Loucy (cell line): ENCODE measurements at regions not wholly inside any gene's neighbourhood (a gene's known extent, or its start where the extent isn't known, plus 50 kb on each side); places are given as distances from the start of the nearest gene placed in this dataset.

Experiments used
- H2AFZ ChIP-seq: fragments of 200-600 bp; sonication (generic); 2 replicates; pipeline ENCODE4 v1.6.0; 2016; ENCODE audit warnings: antibody characterized with exemption, mild to moderate bottlenecking, low read length, moderate library complexity
- H3F3A ChIP-seq: fragments of 200-600 bp; 2 replicates; pipeline ENCODE4 v1.6.0; 2016; ENCODE audit warnings: antibody characterized with exemption, low read depth, mild to moderate bottlenecking
- H3K27me3 ChIP-seq: fragments of 200-600 bp; sonication (generic); 2 replicates; pipeline ENCODE4 v1.6.1; 2014; ENCODE audit warnings: low read length, mild to moderate bottlenecking; ENCODE audit not compliant: insufficient read depth, poor library complexity, severe bottlenecking
- H3K36me3 ChIP-seq: fragments of 200-600 bp; sonication (generic); 2 replicates; pipeline ENCODE4 v1.6.1; 2016; ENCODE audit warnings: low read length; ENCODE audit not compliant: insufficient read depth
- H3K4me1 ChIP-seq: fragments of 200-600 bp; sonication (generic); 2 replicates; pipeline ENCODE4 v1.5.1; 2014; ENCODE audit warnings: low read length, mild to moderate bottlenecking; ENCODE audit not compliant: insufficient read depth, poor library complexity, severe bottlenecking
- H3K4me2 ChIP-seq: fragments of 200-600 bp; sonication (generic); 2 replicates; pipeline ENCODE4 v1.6.0; 2014; ENCODE audit warnings: antibody characterized with exemption, low read length, low read depth, mild to moderate bottlenecking; ENCODE audit not compliant: poor library complexity, severe bottlenecking
- H3K4me3 ChIP-seq: fragments of 200-600 bp; sonication (generic); 2 replicates; pipeline ENCODE4 v1.5.1; 2014; ENCODE audit warnings: low read length, mild to moderate bottlenecking, mixed read lengths; ENCODE audit not compliant: poor library complexity, severe bottlenecking
- H3K79me2 ChIP-seq: fragments of 200-600 bp; sonication (generic); 2 replicates; pipeline ENCODE4 v1.6.1; 2014; ENCODE audit warnings: low read length; ENCODE audit not compliant: insufficient read depth
- H3K9ac ChIP-seq: fragments of 200-600 bp; sonication (generic); 2 replicates; pipeline ENCODE4 v1.6.0; 2014; ENCODE audit warnings: mild to moderate bottlenecking, low read depth, low read length, moderate library complexity; ENCODE audit not compliant: poor library complexity, severe bottlenecking
- H3K9me2 ChIP-seq: fragments of 200-600 bp; sonication (generic); replicated peaks from 2 replicates; pipeline ENCODE4 v1.6.1; 2016; ENCODE audit warnings: low read depth, low read length, mixed read lengths
- H3K9me3 ChIP-seq: fragments of 200-600 bp; sonication (generic); 2 replicates; pipeline ENCODE4 v1.6.1; 2014; ENCODE audit warnings: mild to moderate bottlenecking, antibody characterized with exemption, low read length, low read depth; ENCODE audit not compliant: insufficient read depth
- H4K20me1 ChIP-seq: fragments of 200-600 bp; sonication (generic); 2 replicates; pipeline ENCODE4 v1.6.0; 2014; ENCODE audit warnings: antibody characterized with exemption, low read length, mild to moderate bottlenecking; ENCODE audit not compliant: insufficient read depth, poor library complexity, severe bottlenecking
- EZH2phosphoT487 ChIP-seq: fragments of 200-600 bp; IDR thresholded peaks from 2 replicates; pipeline ENCODE4 v1.6.1; 2018; ENCODE audit warnings: antibody characterized with exemption, mild to moderate bottlenecking, moderate library complexity, borderline replicate concordance
- TF ChIP-seq, protein P1 (sequence below): fragments of 200-600 bp; sonication (generic); conservative IDR thresholded peaks from 2 replicates; pipeline ENCODE4 v1.5.1; 2014; ENCODE audit warnings: mild to moderate bottlenecking, antibody characterized with exemption, low read length

DNA sequence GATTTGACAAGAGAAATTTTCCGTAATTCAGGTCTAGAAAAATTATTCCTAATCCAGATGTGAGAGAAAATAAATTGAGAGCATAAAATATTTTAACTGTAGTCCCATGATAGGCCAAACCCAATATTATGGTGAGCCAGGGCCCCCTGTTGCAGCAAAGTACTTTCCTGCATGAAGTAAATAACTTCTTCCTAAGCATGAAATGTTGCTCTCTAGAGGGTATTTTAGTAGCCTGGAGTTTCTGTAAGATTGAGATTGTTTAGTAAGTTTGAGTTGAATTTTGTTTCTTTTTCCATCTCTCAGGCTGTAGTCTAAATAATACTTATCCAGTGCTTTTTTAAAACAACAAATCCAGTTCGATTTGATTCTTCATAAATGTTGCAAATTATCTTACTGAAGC lies 317.5 kb upstream of the MPDZ start:
- Histone ChIP-seq H4K20me1 (no peaks in the 10 kb centered on the region), H3K9me3 (no peaks in the 10 kb centered on the region), H3K36me3 (no peaks in the 10 kb centered on the region), H3K4me3 (no peak overlapping the region), H3K79me2 (no peaks in the 10 kb centered on the region), H3K27me3 (no peaks in the 10 kb centered on the region), H3K9me2 (no peaks in the 10 kb centered on the region), H3F3A (no peaks in the 10 kb centered on the region), H3K9ac (no peak overlapping the region), H3K4me1 (peaks cover 10% of the 10 kb centered on the region), H2AFZ (no peak overlapping the region; the same call in 1 of the 2 replicates), H3K4me2 (no peak overlapping the region)
- TF ChIP-seq EZH2phosphoT487, result no peak
- TF ChIP-seq, protein P1, sequence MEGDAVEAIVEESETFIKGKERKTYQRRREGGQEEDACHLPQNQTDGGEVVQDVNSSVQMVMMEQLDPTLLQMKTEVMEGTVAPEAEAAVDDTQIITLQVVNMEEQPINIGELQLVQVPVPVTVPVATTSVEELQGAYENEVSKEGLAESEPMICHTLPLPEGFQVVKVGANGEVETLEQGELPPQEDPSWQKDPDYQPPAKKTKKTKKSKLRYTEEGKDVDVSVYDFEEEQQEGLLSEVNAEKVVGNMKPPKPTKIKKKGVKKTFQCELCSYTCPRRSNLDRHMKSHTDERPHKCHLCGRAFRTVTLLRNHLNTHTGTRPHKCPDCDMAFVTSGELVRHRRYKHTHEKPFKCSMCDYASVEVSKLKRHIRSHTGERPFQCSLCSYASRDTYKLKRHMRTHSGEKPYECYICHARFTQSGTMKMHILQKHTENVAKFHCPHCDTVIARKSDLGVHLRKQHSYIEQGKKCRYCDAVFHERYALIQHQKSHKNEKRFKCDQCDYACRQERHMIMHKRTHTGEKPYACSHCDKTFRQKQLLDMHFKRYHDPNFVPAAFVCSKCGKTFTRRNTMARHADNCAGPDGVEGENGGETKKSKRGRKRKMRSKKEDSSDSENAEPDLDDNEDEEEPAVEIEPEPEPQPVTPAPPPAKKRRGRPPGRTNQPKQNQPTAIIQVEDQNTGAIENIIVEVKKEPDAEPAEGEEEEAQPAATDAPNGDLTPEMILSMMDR, result no peak

GRCh38 chr9:13596383-13596970 lies 317.0 kb upstream of the MPDZ start:
- Histone ChIP-seq H3K9me2 (no peaks in the 10 kb centered on the region), H3K27me3 (no peaks in the 10 kb centered on the region), H2AFZ (no peak overlapping the region), H3K4me1 (peaks cover 10% of the 10 kb centered on the region), H3K9me3 (no peaks in the 10 kb centered on the region), H3K9ac (no peak overlapping the region), H3K79me2 (no peaks in the 10 kb centered on the region), H3K4me3 (no peak overlapping the region), H4K20me1 (no peaks in the 10 kb centered on the region), H3K36me3 (no peaks in the 10 kb centered on the region), H3K4me2 (no peak overlapping the region), H3F3A (no peaks in the 10 kb centered on the region)
- TF ChIP-seq, protein P1, result no peak
- no peak for TF ChIP-seq EZH2phosphoT487

DNA sequence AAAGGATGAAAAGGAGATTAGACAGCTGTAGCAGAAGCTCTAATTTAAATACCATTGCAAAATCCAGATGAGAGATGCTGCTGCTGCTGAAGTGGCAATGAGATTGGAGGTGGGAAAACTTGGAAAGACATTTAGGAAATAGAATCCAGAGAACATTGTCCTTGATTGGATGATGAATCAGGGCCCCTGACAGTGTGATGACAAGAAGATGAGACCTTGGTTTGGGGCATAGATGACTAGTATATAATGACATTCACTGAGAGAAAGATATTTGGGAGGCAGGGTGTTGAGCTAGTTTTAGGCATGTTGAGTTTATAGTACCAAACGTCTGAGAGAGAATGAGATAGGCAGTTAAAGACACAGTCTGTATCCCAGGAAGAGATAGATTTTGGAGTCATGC lies 311.5 kb upstream of the MPDZ start:
- H2AFZ ChIP-seq, result peak overlapping the region; percentile 82
- H3K27me3 ChIP-seq, result no peaks in the 10 kb centered on the region
- H3K9ac ChIP-seq, result no peak overlapping the region
- H3F3A ChIP-seq, result no peaks in the 10 kb centered on the region
- no peaks in the 10 kb centered on the region for H3K9me3 ChIP-seq
- no peaks in the 10 kb centered on the region for H3K9me2 ChIP-seq
- H4K20me1 ChIP-seq, result no peaks in the 10 kb centered on the region
- H3K79me2 ChIP-seq, result no peaks in the 10 kb centered on the region
- TF ChIP-seq EZH2phosphoT487, result no peak
- TF ChIP-seq, protein P1, result no peak
- H3K36me3 ChIP-seq, result no peaks in the 10 kb centered on the region
- no peak overlapping the region for H3K4me2 ChIP-seq
- H3K4me3 ChIP-seq, result no peak overlapping the region
- H3K4me1 ChIP-seq, result peaks cover 18% of the 10 kb centered on the region
